Gastroesophageal sphincter (tissue), 3 donors: ENCODE measurements at regions not wholly inside any gene's neighbourhood (a gene's known extent, or its start where the extent isn't known, plus 50 kb on each side); places are given as distances from the start of the nearest gene placed in this dataset.

Experiments used
- CTCF ChIP-seq, 4 experiments: fragments of 200-600 bp in 2 of 4; fragments of 450-650 bp in 2 of 4; sonication (generic) in 1 of 4; IDR thresholded peaks; one replicate each; pipeline ENCODE4 v1.5.1; 2017 to 2019; ENCODE audit warnings: antibody characterized with exemption in 4 of 4, mild to moderate bottlenecking in 2 of 4, moderate library complexity in 2 of 4
- EP300 ChIP-seq: sonication (generic); formaldehyde crosslinking; IDR thresholded peaks from one replicate; pipeline ENCODE4 v1.6.1; 2017; ENCODE audit warnings: antibody characterized with exemption, mild to moderate bottlenecking
- POLR2A ChIP-seq, 2 donors: fragments of 450-650 bp; IDR thresholded peaks; one replicate each; pipeline ENCODE4 v1.6.1; 2017; ENCODE audit warnings: antibody characterized with exemption in 2 of 2, mild to moderate bottlenecking in 2 of 2, moderate library complexity in 1 of 2
- POLR2AphosphoS5 ChIP-seq: sonication (generic); formaldehyde crosslinking; IDR thresholded peaks from one replicate; pipeline ENCODE4 v1.6.1; 2017; ENCODE audit warnings: antibody characterized with exemption

GRCh38 chr19:28504727-28505126 is 708.2 kb downstream of the UQCRFS1 start:
- TF ChIP-seq CTCF (IDR thresholded peaks at IDR 0.05) (no peak), EP300 (no peak), POLR2A (IDR thresholded peaks at IDR 0.05) (no peak), POLR2AphosphoS5 (no peak)
